Nephron (organoid): ENCODE measurements at regions not wholly inside any gene's neighbourhood (a gene's known extent, or its start where the extent isn't known, plus 50 kb on each side); places are given as distances from the start of the nearest gene placed in this dataset.
A peak's percentile ranks its signal among the peaks of the same experiment; 100 is the strongest.

Experiments
- H3K27ac Mint-ChIP-seq, 3 experiments: 2 replicates each; pipeline ENCODE4 v1.8.0; 2020; ENCODE audit warnings: mixed read lengths in 3 of 3, mild to moderate bottlenecking in 2 of 3, moderate library complexity in 1 of 3
- H3K27me3 Mint-ChIP-seq: 2 replicates; pipeline ENCODE4 v1.8.0; 2021; ENCODE audit warnings: low read depth, mild to moderate bottlenecking, moderate library complexity, mixed read lengths
- H3K36me3 Mint-ChIP-seq: 2 replicates; pipeline ENCODE4 v1.8.0; 2020; ENCODE audit warnings: low read depth, mixed read lengths
- H3K4me1 Mint-ChIP-seq: 2 replicates; pipeline ENCODE4 v1.8.0; 2020; ENCODE audit warnings: mixed read lengths
- H3K4me3 Mint-ChIP-seq, 3 experiments: 2 replicates each; pipeline ENCODE4 v1.8.0; 2020; ENCODE audit warnings: mild to moderate bottlenecking in 3 of 3, mixed read lengths in 3 of 3, moderate library complexity in 2 of 3
- H3K9me3 Mint-ChIP-seq: 2 replicates; pipeline ENCODE4 v1.8.0; 2020; ENCODE audit warnings: mixed read lengths
- CTCF ChIP-seq, 3 experiments: fragments of 200-600 bp; sonication (generic); IDR thresholded peaks; one replicate each; pipeline ENCODE4 v1.5.0; 2021; ENCODE audit warnings: antibody characterized with exemption in 3 of 3; ENCODE audit not compliant: unreplicated experiment in 3 of 3

GRCh38 chr18:22551536-22552151 is 133.9 kb upstream of the CTAGE1 start:
- Mint-ChIP-seq H3K4me3 (no peak overlapping the region), H3K27ac (no peak overlapping the region), H3K9me3 (no peaks in the 10 kb centered on the region), H3K4me1 (peaks cover 21% of the 10 kb centered on the region), H3K27me3 (no peaks in the 10 kb centered on the region), H3K36me3 (no peaks in the 10 kb centered on the region)
- no peak for TF ChIP-seq CTCF (IDR thresholded peaks at IDR 0.05; ENCODE audit: unreplicated experiment in 3 of 3)

DNA sequence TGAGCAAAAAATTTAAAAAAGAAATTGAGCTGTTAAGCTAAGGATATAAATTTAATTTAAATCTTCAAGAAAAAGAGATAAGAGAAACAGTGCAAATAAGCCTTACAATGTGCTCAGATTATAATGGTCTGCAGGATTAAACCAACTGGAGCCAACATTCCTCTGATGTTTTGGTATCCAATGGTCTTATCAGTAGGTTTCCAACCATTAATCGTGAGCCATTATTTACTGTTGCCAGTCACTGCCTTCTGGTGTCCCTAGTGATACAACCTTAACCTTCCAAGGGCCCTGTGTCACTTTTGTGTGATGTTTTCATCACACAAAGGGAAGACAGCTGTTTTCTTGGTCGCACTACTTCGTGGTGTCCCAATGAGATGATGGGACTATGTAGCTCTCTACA is 134.5 kb upstream of the CTAGE1 start:
- H3K4me1 Mint-ChIP-seq: peaks cover 21% of the 10 kb centered on the region
- no peaks in the 10 kb centered on the region for H3K27me3 Mint-ChIP-seq
- H3K27ac Mint-ChIP-seq: no peak overlapping the region
- no peak overlapping the region for H3K4me3 Mint-ChIP-seq
- H3K36me3 Mint-ChIP-seq: no peaks in the 10 kb centered on the region
- TF ChIP-seq CTCF (IDR thresholded peaks at IDR 0.05; ENCODE audit: unreplicated experiment in 3 of 3): no peak
- no peaks in the 10 kb centered on the region for H3K9me3 Mint-ChIP-seq

DNA sequence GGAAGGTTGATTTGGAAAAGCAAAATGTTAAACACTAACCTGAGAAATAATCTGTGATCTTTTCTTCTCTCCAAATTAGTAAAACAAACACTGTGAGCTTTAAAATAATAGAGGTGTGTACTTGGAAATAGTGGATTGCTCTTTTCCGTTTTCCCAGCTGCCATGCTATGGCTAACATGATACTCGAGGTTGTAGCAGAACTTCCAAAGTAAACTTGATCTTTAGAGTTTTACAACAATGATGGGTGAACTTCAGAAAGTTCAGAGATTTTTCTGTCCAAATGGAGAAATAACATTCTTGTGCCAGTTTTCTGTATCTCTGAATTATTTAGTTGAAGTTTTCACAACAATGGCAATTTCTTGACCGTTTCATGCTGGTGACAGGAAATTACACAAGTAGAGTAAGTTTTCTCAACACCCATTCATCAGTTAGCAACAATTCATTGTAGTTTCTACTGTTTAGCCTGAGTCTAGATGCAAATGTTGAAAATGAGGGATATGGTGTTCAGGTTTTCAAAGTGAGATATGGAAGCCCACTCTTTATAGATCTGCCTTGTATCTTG is 135.3 kb upstream of the CTAGE1 start:
- H3K36me3 Mint-ChIP-seq: no peaks in the 10 kb centered on the region
- no peaks in the 10 kb centered on the region for H3K9me3 Mint-ChIP-seq
- peaks cover 4% of the 10 kb centered on the region for H3K27me3 Mint-ChIP-seq
- peaks cover 21% of the 10 kb centered on the region for H3K4me1 Mint-ChIP-seq
- no peak overlapping the region for H3K27ac Mint-ChIP-seq
- no peak overlapping the region for H3K4me3 Mint-ChIP-seq
- no peak for TF ChIP-seq CTCF (IDR thresholded peaks at IDR 0.05; ENCODE audit: unreplicated experiment in 3 of 3)

GRCh38 chr18:22556222-22557167 is 138.8 kb upstream of the CTAGE1 start:
- H3K27me3 Mint-ChIP-seq: peaks cover 23% of the 10 kb centered on the region
- no peak for TF ChIP-seq CTCF (IDR thresholded peaks at IDR 0.05; ENCODE audit: unreplicated experiment in 3 of 3)
- H3K9me3 Mint-ChIP-seq: no peaks in the 10 kb centered on the region
- peak overlapping the region in 1 of 3 experiments; percentile 39 for H3K27ac Mint-ChIP-seq
- H3K4me3 Mint-ChIP-seq: no peak overlapping the region
- no peaks in the 10 kb centered on the region for H3K36me3 Mint-ChIP-seq
- peaks cover 32% of the 10 kb centered on the region for H3K4me1 Mint-ChIP-seq

DNA sequence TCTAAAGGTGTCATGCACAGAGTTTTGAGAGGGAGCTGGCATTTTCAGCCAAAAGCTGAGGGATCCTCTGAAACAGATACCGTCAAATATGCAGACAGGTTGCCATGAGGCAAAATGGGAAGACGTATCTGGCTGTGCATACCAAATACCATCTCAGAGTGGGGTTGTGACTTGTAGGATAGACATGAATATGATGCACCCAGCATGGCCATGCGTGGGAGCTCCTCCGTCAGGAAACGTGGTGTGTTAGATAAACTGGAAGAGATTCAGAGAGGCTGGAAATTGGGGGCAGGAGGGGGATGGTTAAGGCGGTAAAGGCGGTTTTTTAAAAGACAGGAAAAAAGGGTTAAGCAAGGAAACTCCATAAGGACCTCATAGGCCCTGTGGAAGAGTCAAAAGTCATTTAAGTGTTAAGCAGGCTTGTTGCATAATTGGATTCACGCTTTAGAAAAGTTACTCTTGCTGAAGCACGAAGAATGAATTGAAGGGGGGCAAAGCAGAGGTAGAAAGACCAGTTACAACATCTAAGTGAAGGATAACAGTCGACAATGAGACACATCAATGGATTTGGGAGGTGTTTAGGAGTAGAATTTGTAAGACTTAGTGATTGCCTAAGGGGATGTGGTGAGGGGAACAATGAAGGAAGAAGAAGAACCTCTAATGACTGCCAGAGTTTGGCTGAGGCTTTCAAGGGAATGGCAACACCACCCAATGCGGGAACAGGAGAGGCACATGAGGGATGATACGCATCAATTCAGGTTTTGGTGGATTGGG is 139.6 kb upstream of the CTAGE1 start:
- Mint-ChIP-seq H3K4me3 (peak overlapping the region; percentile 28 to 47 (median 34)), H3K4me1 (peaks cover 32% of the 10 kb centered on the region), H3K36me3 (no peaks in the 10 kb centered on the region), H3K9me3 (no peaks in the 10 kb centered on the region), H3K27ac (peak overlapping the region; percentile 20 to 45 (median 39)), H3K27me3 (peaks cover 29% of the 10 kb centered on the region)
- TF ChIP-seq CTCF (IDR thresholded peaks at IDR 0.05; ENCODE audit: unreplicated experiment in 3 of 3): no peak
